Gastroesophageal sphincter (tissue), 4 donors: ENCODE measurements at regions not wholly inside any gene's neighbourhood (a gene's known extent, or its start where the extent isn't known, plus 50 kb on each side); places are given as distances from the start of the nearest gene placed in this dataset.
"Not testable (repeated sequence)": the region's sequence is repeated elsewhere in the genome, so short reads cannot be mapped to it uniquely, and the experiment has no call there.

Experiments
- ATAC-seq: fragments of 150-250 bp; one replicate; pipeline ENCODE4 v1.9.1; 2016; ENCODE audit warnings: mild to moderate bottlenecking, moderate library complexity
- H3K27ac ChIP-seq, 4 donors: fragments of 200-600 bp; sonication (generic) in 3 of 4; 1 replicate in 3 of 4; 2 replicates in 1 of 4; pipeline ENCODE4 v1.5.1; 2016 to 2019
- H3K27me3 ChIP-seq: fragments of 200-600 bp; sonication (generic); one replicate; pipeline ENCODE4 v1.5.1; 2019
- H3K36me3 ChIP-seq, 2 donors: fragments of 200-600 bp; sonication (generic); one replicate each; pipeline ENCODE4 v1.5.1; 2019; ENCODE audit warnings: control low read depth in 1 of 2
- H3K4me1 ChIP-seq, 3 donors: fragments of 200-600 bp; sonication (generic); 1 replicate in 2 of 3; 2 replicates in 1 of 3; pipeline ENCODE4 v1.5.1; 2016 to 2019; ENCODE audit warnings: control low read depth in 2 of 3
- H3K4me3 ChIP-seq, 2 donors: fragments of 200-600 bp; sonication (generic); one replicate each; pipeline ENCODE4 v1.5.1; 2019; ENCODE audit warnings: mild to moderate bottlenecking in 1 of 2, moderate library complexity in 1 of 2
- H3K9me3 ChIP-seq, 3 donors: fragments of 200-600 bp; sonication (generic); one replicate each; pipeline ENCODE4 v1.5.1; 2017 to 2019; ENCODE audit warnings: control low read depth in 2 of 3
- EP300 ChIP-seq: sonication (generic); formaldehyde crosslinking; IDR thresholded peaks from one replicate; pipeline ENCODE4 v1.6.1; 2017; ENCODE audit warnings: antibody characterized with exemption, mild to moderate bottlenecking
- POLR2A ChIP-seq, 2 donors: fragments of 450-650 bp; IDR thresholded peaks; one replicate each; pipeline ENCODE4 v1.6.1; 2017; ENCODE audit warnings: antibody characterized with exemption in 2 of 2, mild to moderate bottlenecking in 2 of 2, moderate library complexity in 1 of 2
- POLR2AphosphoS5 ChIP-seq: sonication (generic); formaldehyde crosslinking; IDR thresholded peaks from one replicate; pipeline ENCODE4 v1.6.1; 2017; ENCODE audit warnings: antibody characterized with exemption
- WGBS, 2 donors: methylation state at CpG; one replicate each; pipeline ENCODE4 v1.1.5; 2018; ENCODE audit warnings: low coverage in 1 of 2; 5-methylcytosine and 5-hydroxymethylcytosine counted together
- TF ChIP-seq, protein P1 (sequence below), 4 experiments: fragments of 200-600 bp in 2 of 4; fragments of 450-650 bp in 2 of 4; sonication (generic) in 1 of 4; IDR thresholded peaks; one replicate each; pipeline ENCODE4 v1.5.1; 2017 to 2019; ENCODE audit warnings: antibody characterized with exemption in 4 of 4, mild to moderate bottlenecking in 2 of 4, moderate library complexity in 2 of 4

DNA sequence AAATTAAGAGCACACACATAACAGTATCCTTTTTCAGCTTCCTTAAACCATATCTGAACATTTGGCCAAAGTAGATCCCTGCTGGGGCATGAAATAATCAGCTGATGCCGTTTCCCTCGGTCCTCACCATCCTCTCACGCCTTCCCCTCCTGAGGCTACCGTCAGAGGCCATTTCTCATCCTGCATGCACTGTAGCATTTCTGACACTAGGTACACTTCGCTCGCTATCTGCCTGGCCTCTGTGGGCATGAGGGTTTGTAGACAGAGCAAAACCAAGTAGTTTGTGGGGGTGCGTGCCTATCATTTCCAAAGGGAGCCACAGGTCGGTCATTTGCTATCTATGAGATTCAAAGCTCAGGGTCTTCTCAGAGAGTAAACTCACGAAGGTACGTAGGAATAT, 131.9 kb downstream of the BOD1 start:
- Histone ChIP-seq H3K27ac (no peak overlapping the region), H3K4me1 (peaks cover 0 to 6% (median 0%) of the 10 kb centered on the region in 3 donors), H3K4me3 (no peak overlapping the region), H3K27me3 (no peaks in the 10 kb centered on the region), H3K36me3 (no peaks in the 10 kb centered on the region), H3K9me3 (no peaks in the 10 kb centered on the region)
- WGBS, 2 donors = 89 to 100% methylated on average over 2 to 10 of the region's 10 CpGs
- ATAC-seq = no peak
- TF ChIP-seq POLR2A (IDR thresholded peaks at IDR 0.05) (no peak), EP300 (no peak), POLR2AphosphoS5 (no peak)
- TF ChIP-seq, protein P1, sequence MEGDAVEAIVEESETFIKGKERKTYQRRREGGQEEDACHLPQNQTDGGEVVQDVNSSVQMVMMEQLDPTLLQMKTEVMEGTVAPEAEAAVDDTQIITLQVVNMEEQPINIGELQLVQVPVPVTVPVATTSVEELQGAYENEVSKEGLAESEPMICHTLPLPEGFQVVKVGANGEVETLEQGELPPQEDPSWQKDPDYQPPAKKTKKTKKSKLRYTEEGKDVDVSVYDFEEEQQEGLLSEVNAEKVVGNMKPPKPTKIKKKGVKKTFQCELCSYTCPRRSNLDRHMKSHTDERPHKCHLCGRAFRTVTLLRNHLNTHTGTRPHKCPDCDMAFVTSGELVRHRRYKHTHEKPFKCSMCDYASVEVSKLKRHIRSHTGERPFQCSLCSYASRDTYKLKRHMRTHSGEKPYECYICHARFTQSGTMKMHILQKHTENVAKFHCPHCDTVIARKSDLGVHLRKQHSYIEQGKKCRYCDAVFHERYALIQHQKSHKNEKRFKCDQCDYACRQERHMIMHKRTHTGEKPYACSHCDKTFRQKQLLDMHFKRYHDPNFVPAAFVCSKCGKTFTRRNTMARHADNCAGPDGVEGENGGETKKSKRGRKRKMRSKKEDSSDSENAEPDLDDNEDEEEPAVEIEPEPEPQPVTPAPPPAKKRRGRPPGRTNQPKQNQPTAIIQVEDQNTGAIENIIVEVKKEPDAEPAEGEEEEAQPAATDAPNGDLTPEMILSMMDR (IDR thresholded peaks at IDR 0.05) = no peak

DNA sequence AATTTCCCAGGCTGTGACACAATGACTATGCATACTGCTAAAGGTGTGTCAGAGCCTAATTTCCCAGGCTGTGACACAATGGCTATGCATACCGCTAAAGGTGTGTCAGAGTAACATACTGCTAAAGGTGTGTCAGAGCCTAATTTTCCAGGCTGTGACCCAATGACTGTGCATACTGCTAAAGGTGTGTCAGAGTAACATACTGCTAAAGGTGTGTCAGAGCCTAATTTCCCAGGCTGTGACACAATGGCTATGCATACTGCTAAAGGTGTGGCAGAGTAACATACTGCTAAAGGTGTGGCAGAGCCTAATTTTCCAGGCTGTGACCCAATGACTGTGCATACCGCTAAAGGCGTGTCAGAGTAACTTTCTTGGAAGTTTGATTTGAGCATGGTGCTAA, 132.9 kb downstream of the BOD1 start:
- not testable (repeated sequence) for H3K36me3 ChIP-seq, H3K27me3 ChIP-seq, H3K27ac ChIP-seq, ATAC-seq, H3K4me3 ChIP-seq, H3K9me3 ChIP-seq
- 69 to 80% methylated on average over 2 to 3 of the region's 3 CpGs for WGBS, 2 donors
- peaks cover 0 to 10% (median 0%) of the 10 kb centered on the region in 3 donors for H3K4me1 ChIP-seq

GRCh38 chr5:173483160-173483559, 133.3 kb downstream of the BOD1 start:
- 90 to 92% methylated on average over 3 to 4 of the region's 4 CpGs for WGBS, 2 donors
- no peak for TF ChIP-seq POLR2AphosphoS5
- no peak for TF ChIP-seq EP300
- Histone ChIP-seq H3K27me3 (no peaks in the 10 kb centered on the region), H3K27ac (no peak overlapping the region), H3K9me3 (no peaks in the 10 kb centered on the region), H3K36me3 (no peaks in the 10 kb centered on the region), H3K4me1 (peaks cover 3 to 15% (median 4%) of the 10 kb centered on the region in 3 donors), H3K4me3 (no peak overlapping the region)
- ATAC-seq = no peak

- H3K4me3 ChIP-seq = no peak overlapping the region
- no peak for ATAC-seq
- peaks cover 6 to 25% (median 7%) of the 10 kb centered on the region in 3 donors for H3K4me1 ChIP-seq
- H3K27ac ChIP-seq = no peak overlapping the region
- H3K27me3 ChIP-seq = no peaks in the 10 kb centered on the region
- H3K36me3 ChIP-seq = no peaks in the 10 kb centered on the region
- H3K9me3 ChIP-seq = no peaks in the 10 kb centered on the region
- WGBS, 2 donors = no CpG with 5 or more reads among the region's 5 CpGs
- TF ChIP-seq EP300 = no peak
- TF ChIP-seq, protein P1 (IDR thresholded peaks at IDR 0.05) = no peak
- TF ChIP-seq POLR2AphosphoS5 = no peak
- no peak for TF ChIP-seq POLR2A (IDR thresholded peaks at IDR 0.05)
Measured at GRCh38 chr5:173481821-173482220, 134.6 kb downstream of the BOD1 start.

GRCh38 chr5:173480896-173481295, 135.6 kb downstream of the BOD1 start:
- TF ChIP-seq, protein P1 (IDR thresholded peaks at IDR 0.05) = no peak
- TF ChIP-seq EP300 (no peak), POLR2AphosphoS5 (no peak), POLR2A (IDR thresholded peaks at IDR 0.05) (no peak)
- Histone ChIP-seq H3K4me3 (no peak overlapping the region), H3K27me3 (no peaks in the 10 kb centered on the region), H3K4me1 (peaks cover 6 to 21% (median 10%) of the 10 kb centered on the region in 3 donors), H3K27ac (no peak overlapping the region), H3K9me3 (no peaks in the 10 kb centered on the region), H3K36me3 (no peaks in the 10 kb centered on the region)
- no peak for ATAC-seq

GRCh38 chr5:173479711-173480110, 136.7 kb downstream of the BOD1 start:
- no peak overlapping the region for H3K4me3 ChIP-seq

More at GRCh38 chr5:173479711-173480110, 136.7 kb downstream of the BOD1 start:
- H3K9me3 ChIP-seq = no peaks in the 10 kb centered on the region
- no peaks in the 10 kb centered on the region for H3K36me3 ChIP-seq
- no peak for TF ChIP-seq POLR2AphosphoS5
- peaks cover 6 to 33% (median 16%) of the 10 kb centered on the region in 3 donors for H3K4me1 ChIP-seq
- ATAC-seq = no peak
- H3K27ac ChIP-seq = peak overlapping the region in 2 of 4 donors; percentile 20 to 89
- no peaks in the 10 kb centered on the region for H3K27me3 ChIP-seq
- 67% methylated on average over 3 of the region's 3 CpGs for WGBS, 2 donors
